Hepatocyte (in vitro differentiated cells): ENCODE measurements at regions not wholly inside any gene's neighbourhood (a gene's known extent, or its start where the extent isn't known, plus 50 kb on each side); places are given as distances from the start of the nearest gene placed in this dataset.

Experiments
- DNase-seq: peaks from one replicate; pipeline ENCODE4 v3.0.0-alpha.2; 2016; ENCODE audit warnings: low spot score
- H2AFZ ChIP-seq: fragments of 200-600 bp; sonication (generic); 2 replicates; pipeline ENCODE4 v1.6.0; 2016; ENCODE audit warnings: antibody characterized with exemption, mild to moderate bottlenecking
- H3K27ac ChIP-seq: fragments of 200-600 bp; sonication (generic); 2 replicates; pipeline ENCODE4 v1.5.1; 2016; ENCODE audit warnings: mild to moderate bottlenecking
- H3K27me3 ChIP-seq: fragments of 200-600 bp; sonication (generic); 2 replicates; pipeline ENCODE4 v1.6.1; 2016
- H3K36me3 ChIP-seq: fragments of 200-600 bp; sonication (generic); replicated peaks from 2 replicates; pipeline ENCODE4 v1.5.1; 2016; ENCODE audit warnings: low read depth; ENCODE audit not compliant: insufficient read depth
- H3K4me1 ChIP-seq: fragments of 200-600 bp; sonication (generic); 2 replicates; pipeline ENCODE4 v1.5.1; 2016; ENCODE audit warnings: mild to moderate bottlenecking, moderate library complexity; ENCODE audit not compliant: insufficient read depth
- H3K4me2 ChIP-seq: fragments of 200-600 bp; sonication (generic); 2 replicates; pipeline ENCODE4 v1.6.0; 2016
- H3K4me3 ChIP-seq: fragments of 200-600 bp; sonication (generic); 2 replicates; pipeline ENCODE4 v1.5.1; 2016; ENCODE audit warnings: mild to moderate bottlenecking
- H3K79me2 ChIP-seq: fragments of 200-600 bp; sonication (generic); 2 replicates; pipeline ENCODE4 v1.6.0; 2017; ENCODE audit warnings: mild to moderate bottlenecking
- H3K9me2 ChIP-seq: fragments of 200-600 bp; sonication (generic); replicated peaks from 2 replicates; pipeline ENCODE4 v1.6.0; 2017; ENCODE audit warnings: mild to moderate bottlenecking; ENCODE audit not compliant: insufficient read depth
- H3K9me3 ChIP-seq: fragments of 200-600 bp; sonication (generic); 2 replicates; pipeline ENCODE4 v1.5.1; 2016; ENCODE audit warnings: low read depth, mild to moderate bottlenecking
- H4K20me1 ChIP-seq: fragments of 200-600 bp; sonication (generic); 2 replicates; pipeline ENCODE4 v1.6.0; 2016; ENCODE audit warnings: mild to moderate bottlenecking; ENCODE audit not compliant: insufficient read depth, poor library complexity, severe bottlenecking
- CTCF ChIP-seq: fragments of 200-600 bp; sonication (generic); IDR thresholded peaks from 2 replicates; pipeline ENCODE4 v1.5.1; 2016; ENCODE audit warnings: antibody characterized with exemption, mild to moderate bottlenecking; ENCODE audit not compliant: poor library complexity
- EZH2 ChIP-seq: fragments of 200-600 bp; sonication (generic); IDR thresholded peaks from 2 replicates; pipeline ENCODE4 v1.6.1; 2016; ENCODE audit warnings: antibody characterized with exemption, mild to moderate bottlenecking, borderline replicate concordance
- EZH2phosphoT487 ChIP-seq: fragments of 200-600 bp; sonication (generic); IDR thresholded peaks from one replicate; pipeline ENCODE4 v1.6.1; 2018; ENCODE audit warnings: antibody characterized with exemption, mild to moderate bottlenecking, low read depth, moderate library complexity; ENCODE audit not compliant: unreplicated experiment, severe bottlenecking
- WGBS: methylation state at CpG from one replicate; pipeline ENCODE4 v1.1.6; 2016; ENCODE audit warnings: low lambda C conversion rate; ENCODE audit errors: missing lambda C conversion rate; 5-methylcytosine and 5-hydroxymethylcytosine counted together

DNA sequence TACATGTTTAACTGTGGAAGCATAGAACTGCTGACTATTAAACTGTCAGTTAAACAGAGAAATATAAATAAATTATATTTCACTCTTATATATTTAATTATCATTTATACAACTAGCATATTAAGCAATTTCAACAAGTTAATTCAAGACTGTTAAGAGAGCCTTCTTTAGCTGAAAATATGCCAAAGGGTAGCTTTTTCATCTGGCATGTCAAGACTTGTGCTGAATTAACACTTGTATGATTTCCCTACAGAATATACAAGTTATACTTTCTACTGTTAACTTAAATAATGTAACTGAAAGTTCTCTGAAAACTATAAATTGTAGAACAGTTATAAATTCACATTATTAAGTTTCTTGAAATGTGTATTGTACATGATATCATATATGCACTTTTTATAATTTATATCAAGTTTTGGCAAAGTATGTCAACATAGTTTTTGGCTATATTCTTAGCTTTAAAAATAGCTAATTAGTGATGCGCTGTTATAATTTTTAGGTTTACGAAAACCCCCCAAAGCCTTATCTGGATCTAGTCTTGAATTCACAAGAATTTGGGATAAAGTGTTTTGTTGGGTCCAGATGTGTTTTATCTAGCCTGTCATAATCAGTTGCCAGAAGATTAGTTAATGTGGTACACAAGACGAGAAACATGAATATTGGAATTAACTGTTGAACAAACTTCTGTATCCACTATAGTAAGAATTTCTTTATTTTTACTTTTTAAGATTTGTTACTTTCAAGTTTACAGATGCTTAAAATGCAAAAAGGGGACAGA is 231.1 kb upstream of the FOXP2 start:
- Histone ChIP-seq H3K79me2 (no peaks in the 10 kb centered on the region), H3K9me3 (no peaks in the 10 kb centered on the region), H3K4me2 (no peak overlapping the region), H2AFZ (no peak overlapping the region), H3K27me3 (no peaks in the 10 kb centered on the region), H3K9me2 (no peaks in the 10 kb centered on the region), H3K4me3 (no peak overlapping the region), H3K36me3 (no peaks in the 10 kb centered on the region), H3K4me1 (no peaks in the 10 kb centered on the region), H4K20me1 (no peaks in the 10 kb centered on the region), H3K27ac (no peak overlapping the region)
- 87% methylated on average over 3 of the region's 3 CpGs for WGBS
- TF ChIP-seq EZH2phosphoT487 (no peak), EZH2 (no peak), CTCF (no peak)
- no peak for DNase-seq

DNA sequence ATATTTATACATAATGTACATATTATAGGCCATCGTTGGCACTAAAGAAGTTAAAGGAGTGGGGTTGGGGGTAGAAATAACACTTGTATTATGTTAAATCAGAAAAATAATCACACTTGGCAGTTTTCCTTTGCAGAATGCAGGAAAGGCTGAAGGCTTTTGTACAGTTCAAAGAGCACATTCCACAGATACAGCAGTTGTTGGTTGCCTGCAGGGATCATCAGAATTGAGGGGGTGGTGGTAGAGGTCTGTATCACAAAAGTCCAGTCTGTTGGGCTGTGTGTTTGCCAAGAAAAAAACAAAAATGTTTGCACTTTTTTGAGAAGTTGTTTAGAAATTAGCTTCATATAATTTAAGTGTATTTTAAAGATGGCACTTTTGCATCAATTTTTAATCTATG is 231.8 kb upstream of the FOXP2 start:
- Histone ChIP-seq H3K4me1 (no peaks in the 10 kb centered on the region), H3K79me2 (no peaks in the 10 kb centered on the region), H3K4me3 (no peak overlapping the region), H3K27ac (no peak overlapping the region), H3K4me2 (no peak overlapping the region), H3K27me3 (no peaks in the 10 kb centered on the region), H3K9me3 (no peaks in the 10 kb centered on the region), H3K36me3 (no peaks in the 10 kb centered on the region), H4K20me1 (no peaks in the 10 kb centered on the region), H2AFZ (no peak overlapping the region), H3K9me2 (no peaks in the 10 kb centered on the region)
- DNase-seq: peak; percentile 11
- 52% methylated on average over 1 of the region's 1 CpG for WGBS
- no peak for TF ChIP-seq EZH2phosphoT487
- no peak for TF ChIP-seq EZH2
- TF ChIP-seq CTCF: no peak

- Histone ChIP-seq H3K9me2 (no peaks in the 10 kb centered on the region), H3K27ac (no peak overlapping the region), H4K20me1 (no peaks in the 10 kb centered on the region), H3K4me3 (no peak overlapping the region), H3K27me3 (no peaks in the 10 kb centered on the region), H3K4me2 (no peak overlapping the region), H3K9me3 (no peaks in the 10 kb centered on the region), H3K4me1 (no peaks in the 10 kb centered on the region), H3K36me3 (no peaks in the 10 kb centered on the region), H3K79me2 (no peaks in the 10 kb centered on the region), H2AFZ (no peak overlapping the region)
- WGBS: 81% methylated on average over 1 of the region's 1 CpG
- no peak for TF ChIP-seq EZH2phosphoT487
- TF ChIP-seq EZH2: no peak
- no peak for TF ChIP-seq CTCF
- DNase-seq: no peak
Measured at GRCh38 chr7:114181280-114181679, 233.3 kb upstream of the FOXP2 start.
